DND-41 (cell line): ENCODE measurements at regions not wholly inside any gene's neighbourhood (a gene's known extent, or its start where the extent isn't known, plus 50 kb on each side); places are given as distances from the start of the nearest gene placed in this dataset.

ENCODE experiments used
- ATAC-seq: fragments of 200-7000 bp; cut with Tn5 transposase; 3 replicates; pipeline ENCODE4 v1.9.1; 2021; ENCODE audit warnings: low read depth; ENCODE audit not compliant: insufficient read depth
- DNase-seq: peaks from one replicate; pipeline ENCODE4 v3.0.0-alpha.2; 2020
- H2AFZ ChIP-seq: 2 replicates; pipeline ENCODE4 v1.6.0; 2012; ENCODE audit warnings: low read depth, low read length
- H3K27ac ChIP-seq: 2 replicates; pipeline ENCODE4 v1.5.1; 2012; ENCODE audit warnings: low read length, inconsistent platforms
- H3K27me3 ChIP-seq: fragments of 200-600 bp; sonication (generic); 2 replicates; pipeline ENCODE4 v1.6.0; 2012; ENCODE audit warnings: low read length, mild to moderate bottlenecking, inconsistent platforms; ENCODE audit not compliant: insufficient read depth, poor library complexity
- H3K36me3 ChIP-seq: 2 replicates; pipeline ENCODE4 v1.5.1; 2012; ENCODE audit warnings: low read length, inconsistent platforms; ENCODE audit not compliant: insufficient read depth
- H3K4me1 ChIP-seq: 2 replicates; pipeline ENCODE4 v1.5.1; 2012; ENCODE audit warnings: mild to moderate bottlenecking, low read length; ENCODE audit not compliant: insufficient read depth
- H3K4me2 ChIP-seq: 2 replicates; pipeline ENCODE4 v1.6.0; 2012; ENCODE audit warnings: mild to moderate bottlenecking, moderate library complexity, low read length, inconsistent platforms; ENCODE audit not compliant: insufficient read depth
- H3K4me3 ChIP-seq, 2 experiments: fragments of 200-600 bp in 1 of 2; shearing (Covaris generic) in 1 of 2; 2 replicates each; pipeline ENCODE4 v1.5.1; 2012 to 2016; ENCODE audit warnings: inconsistent platforms in 2 of 2, low read length in 2 of 2, mild to moderate bottlenecking in 2 of 2, low read depth in 1 of 2, moderate library complexity in 1 of 2
- H3K79me2 ChIP-seq: 2 replicates; pipeline ENCODE4 v1.6.0; 2012; ENCODE audit warnings: low read length, inconsistent platforms; ENCODE audit not compliant: insufficient read depth
- H3K9ac ChIP-seq: 2 replicates; pipeline ENCODE4 v1.6.0; 2012; ENCODE audit warnings: low read depth, mild to moderate bottlenecking, inconsistent platforms, low read length, moderate library complexity
- H3K9me3 ChIP-seq: 2 replicates; pipeline ENCODE4 v1.5.1; 2012; ENCODE audit warnings: low read length, moderate library complexity, mild to moderate bottlenecking, inconsistent platforms; ENCODE audit not compliant: insufficient read depth, severe bottlenecking
- H4K20me1 ChIP-seq: 2 replicates; pipeline ENCODE4 v1.6.0; 2012; ENCODE audit warnings: low read length; ENCODE audit not compliant: insufficient read depth
- EZH2 ChIP-seq: IDR thresholded peaks from 3 replicates; pipeline ENCODE4 v1.6.1; 2012; ENCODE audit warnings: borderline replicate concordance, low read depth, mild to moderate bottlenecking, moderate library complexity, low read length, inconsistent platforms; ENCODE audit not compliant: severe bottlenecking
- TF ChIP-seq, protein P1 (sequence below): IDR thresholded peaks from 2 replicates; pipeline ENCODE4 v1.5.1; 2012; ENCODE audit warnings: borderline replicate concordance, low read length, moderate library complexity, mild to moderate bottlenecking; ENCODE audit not compliant: poor library complexity, severe bottlenecking; ENCODE audit errors: extremely low read depth

DNA sequence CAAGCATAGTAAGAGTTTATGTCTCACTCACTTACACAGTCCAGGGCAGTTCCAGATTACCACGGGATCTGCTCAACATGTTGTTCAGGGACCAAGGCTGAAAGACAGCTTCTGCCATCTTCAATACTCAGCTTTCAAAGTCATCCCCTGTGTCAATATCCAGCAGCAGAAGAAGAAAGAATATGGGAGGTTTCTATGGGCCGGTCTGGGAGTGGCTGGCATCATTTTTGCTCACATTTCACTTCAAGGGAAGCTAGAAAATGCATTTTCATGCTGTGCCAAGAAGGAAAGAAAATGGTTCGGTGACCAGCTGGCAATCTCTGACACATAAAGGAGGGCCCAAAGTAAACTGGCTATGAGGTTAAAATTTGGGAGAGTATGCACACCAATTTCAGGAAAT is 211.5 kb upstream of the KLF3 start:
- no peak overlapping the region for H3K27ac ChIP-seq
- H3K4me1 ChIP-seq: no peaks in the 10 kb centered on the region
- H3K79me2 ChIP-seq: no peaks in the 10 kb centered on the region
- DNase-seq: no peak
- no peaks in the 10 kb centered on the region for H3K9me3 ChIP-seq
- H3K4me3 ChIP-seq: no peak overlapping the region
- TF ChIP-seq, protein P1, sequence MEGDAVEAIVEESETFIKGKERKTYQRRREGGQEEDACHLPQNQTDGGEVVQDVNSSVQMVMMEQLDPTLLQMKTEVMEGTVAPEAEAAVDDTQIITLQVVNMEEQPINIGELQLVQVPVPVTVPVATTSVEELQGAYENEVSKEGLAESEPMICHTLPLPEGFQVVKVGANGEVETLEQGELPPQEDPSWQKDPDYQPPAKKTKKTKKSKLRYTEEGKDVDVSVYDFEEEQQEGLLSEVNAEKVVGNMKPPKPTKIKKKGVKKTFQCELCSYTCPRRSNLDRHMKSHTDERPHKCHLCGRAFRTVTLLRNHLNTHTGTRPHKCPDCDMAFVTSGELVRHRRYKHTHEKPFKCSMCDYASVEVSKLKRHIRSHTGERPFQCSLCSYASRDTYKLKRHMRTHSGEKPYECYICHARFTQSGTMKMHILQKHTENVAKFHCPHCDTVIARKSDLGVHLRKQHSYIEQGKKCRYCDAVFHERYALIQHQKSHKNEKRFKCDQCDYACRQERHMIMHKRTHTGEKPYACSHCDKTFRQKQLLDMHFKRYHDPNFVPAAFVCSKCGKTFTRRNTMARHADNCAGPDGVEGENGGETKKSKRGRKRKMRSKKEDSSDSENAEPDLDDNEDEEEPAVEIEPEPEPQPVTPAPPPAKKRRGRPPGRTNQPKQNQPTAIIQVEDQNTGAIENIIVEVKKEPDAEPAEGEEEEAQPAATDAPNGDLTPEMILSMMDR: no peak
- TF ChIP-seq EZH2: no peak
- no peaks in the 10 kb centered on the region for H4K20me1 ChIP-seq
- no peaks in the 10 kb centered on the region for H3K27me3 ChIP-seq
- no peaks in the 10 kb centered on the region for H3K36me3 ChIP-seq
- H3K9ac ChIP-seq: no peak overlapping the region
- no peak overlapping the region for H2AFZ ChIP-seq
- no peak for ATAC-seq
- H3K4me2 ChIP-seq: no peak overlapping the region

DNA sequence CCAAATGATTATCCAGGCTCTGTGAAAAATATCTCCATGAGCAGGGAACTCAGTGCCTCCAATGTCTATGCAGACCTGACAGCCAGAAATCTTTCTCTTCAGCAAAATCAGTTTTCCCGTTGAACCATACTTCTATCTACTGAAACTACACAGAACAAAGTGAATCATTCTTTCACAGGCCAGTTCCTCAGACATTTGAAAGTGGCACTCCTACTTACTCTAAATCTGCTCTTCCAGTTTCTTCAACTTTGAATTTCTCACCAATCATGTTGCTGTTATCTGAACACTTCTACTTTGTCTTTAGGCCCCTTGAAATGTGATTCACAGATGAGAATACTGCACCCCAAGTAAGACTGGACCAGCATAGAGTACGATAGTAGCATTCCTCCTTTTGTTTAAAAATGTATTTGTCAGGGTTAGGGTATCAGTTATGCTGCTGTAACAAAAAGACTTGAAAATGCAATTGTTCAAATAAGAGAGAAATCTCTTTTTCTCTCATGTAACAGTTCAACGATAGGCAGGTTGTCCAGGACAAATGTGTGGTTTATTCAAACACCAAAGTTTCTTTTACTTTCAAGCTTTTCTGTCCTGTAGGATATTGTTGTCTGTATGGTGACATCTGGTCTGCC is 210.6 kb upstream of the KLF3 start:
- Histone ChIP-seq H2AFZ (no peak overlapping the region), H3K4me2 (no peak overlapping the region), H3K9ac (no peak overlapping the region), H3K27me3 (no peaks in the 10 kb centered on the region), H4K20me1 (no peaks in the 10 kb centered on the region), H3K4me1 (no peaks in the 10 kb centered on the region), H3K9me3 (no peaks in the 10 kb centered on the region), H3K36me3 (no peaks in the 10 kb centered on the region), H3K79me2 (no peaks in the 10 kb centered on the region), H3K4me3 (no peak overlapping the region), H3K27ac (no peak overlapping the region)
- ATAC-seq: no peak
- no peak for TF ChIP-seq EZH2
- TF ChIP-seq, protein P1: no peak
- no peak for DNase-seq

DNA sequence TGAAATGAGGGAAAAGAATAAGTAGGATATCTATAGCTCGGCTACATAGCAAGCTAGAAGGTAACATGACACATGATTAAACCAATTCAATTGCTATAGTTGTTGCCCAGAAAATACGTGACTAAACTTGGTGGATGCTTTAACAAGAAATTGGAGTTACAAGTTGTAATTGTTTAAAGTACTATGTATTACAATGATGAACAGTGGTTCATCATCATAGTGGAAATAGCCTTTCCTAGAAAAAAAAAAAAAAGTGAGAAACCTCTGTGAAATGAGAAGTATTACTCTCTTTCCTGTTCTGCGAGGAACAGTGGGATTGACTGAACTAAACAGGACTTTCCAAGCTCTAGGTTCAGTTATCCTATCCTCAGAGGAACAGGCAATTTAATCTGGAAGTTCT is 209.7 kb upstream of the KLF3 start:
- Histone ChIP-seq H3K9me3 (no peaks in the 10 kb centered on the region), H3K27me3 (no peaks in the 10 kb centered on the region), H3K79me2 (no peaks in the 10 kb centered on the region), H3K4me2 (no peak overlapping the region), H3K4me1 (no peaks in the 10 kb centered on the region), H3K9ac (no peak overlapping the region), H3K27ac (no peak overlapping the region), H4K20me1 (no peaks in the 10 kb centered on the region), H3K4me3 (no peak overlapping the region), H2AFZ (no peak overlapping the region), H3K36me3 (no peaks in the 10 kb centered on the region)
- DNase-seq (no peak), ATAC-seq (no peak)
- TF ChIP-seq, protein P1: no peak
- TF ChIP-seq EZH2: no peak
